Stimulated activated CD4-positive, alpha-beta T cell treated with anti-CD3 and anti-CD28 coated beads, Interleukin-2, amount 100 ng/mL, for 4 hours (primary cell): ENCODE measurements at regions not wholly inside any gene's neighbourhood (a gene's known extent, or its start where the extent isn't known, plus 50 kb on each side); places are given as distances from the start of the nearest gene placed in this dataset.

Experiments
- DNase-seq: peaks from one replicate; pipeline ENCODE4 v3.0.0-alpha.2; 2020; ENCODE audit warnings: low read depth

GRCh38 chr12:18207266-18207665, 54.1 kb upstream of the PIK3C2G start:
- no peak for DNase-seq

GRCh38 chr12:18206198-18206597, 55.1 kb upstream of the PIK3C2G start:
- DNase-seq, result no peak

DNA sequence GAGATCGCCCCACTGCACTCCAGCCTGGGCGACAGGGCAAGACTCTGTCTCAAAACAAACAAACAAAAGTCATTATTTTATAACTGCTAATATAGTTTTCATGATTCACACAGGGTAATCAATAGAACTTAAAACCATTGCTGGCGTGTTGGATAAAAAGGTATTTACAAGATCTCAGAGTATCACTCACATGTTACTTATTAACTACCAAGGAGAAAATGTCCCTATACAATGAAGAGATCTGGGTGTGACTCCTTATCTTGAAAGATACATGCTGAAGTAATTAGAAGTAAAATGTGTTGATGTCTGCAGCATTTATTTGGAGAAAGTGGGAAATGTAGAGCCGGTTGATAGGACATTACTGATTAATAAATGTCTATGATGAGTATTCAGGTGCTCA, 57.3 kb upstream of the PIK3C2G start:
- no peak for DNase-seq

GRCh38 chr12:18192119-18192518, 69.2 kb upstream of the PIK3C2G start:
- DNase-seq, result no peak

- no peak for DNase-seq
Measured at GRCh38 chr12:18183141-18183540, 78.2 kb upstream of the PIK3C2G start.

- DNase-seq, result no peak
Measured at GRCh38 chr12:18171571-18171970, 81.6 kb upstream of the RERGL start.

DNA sequence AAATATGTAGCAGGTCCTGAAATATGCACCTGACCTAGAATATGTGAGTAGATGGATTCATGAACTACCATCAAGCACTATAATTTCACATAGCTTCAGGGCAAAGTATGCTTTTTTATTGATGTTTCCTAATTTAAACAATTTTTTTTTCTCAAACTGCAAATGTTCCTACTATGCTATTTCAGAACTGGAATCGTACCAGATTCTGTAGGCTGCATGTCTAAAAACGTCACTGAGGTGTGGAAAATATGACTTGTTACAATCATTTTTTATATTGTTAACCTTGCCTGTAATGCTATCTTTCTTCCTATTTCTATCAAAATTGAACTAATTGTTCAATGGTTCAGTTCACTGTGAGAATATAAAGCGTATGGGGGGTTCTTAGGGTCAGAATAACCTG, 78.0 kb upstream of the RERGL start:
- no peak for DNase-seq

- DNase-seq, result no peak
Measured at GRCh38 chr12:18165889-18166288, 75.9 kb upstream of the RERGL start.

GRCh38 chr12:18165422-18165871, 75.5 kb upstream of the RERGL start:
- no peak for DNase-seq

DNA sequence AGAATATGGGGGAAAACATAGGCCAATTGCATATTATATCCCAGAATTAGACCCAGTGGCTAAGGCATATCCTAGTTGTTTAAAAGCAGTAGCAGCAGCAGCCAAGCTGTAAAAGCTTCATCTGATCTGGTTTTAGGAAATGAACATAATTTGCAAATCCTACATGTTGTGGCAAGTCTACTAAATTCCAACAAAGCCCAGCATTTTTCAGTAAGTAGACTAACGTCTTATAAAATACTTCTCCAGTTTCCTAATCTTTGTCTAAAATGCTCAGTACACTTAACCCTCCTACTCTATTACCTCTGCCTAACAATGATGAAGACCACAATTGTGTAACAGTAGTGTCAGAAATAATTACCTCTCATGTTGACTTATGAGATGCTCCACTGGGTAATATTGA, 70.9 kb upstream of the RERGL start:
- DNase-seq, result no peak

- DNase-seq, result peak; percentile 0
Measured at GRCh38 chr12:18158774-18159557, 69.0 kb upstream of the RERGL start.

- no peak for DNase-seq
Measured at GRCh38 chr12:18153826-18154225, 63.8 kb upstream of the RERGL start.

- DNase-seq, result no peak
Measured at GRCh38 chr12:18151036-18151435, 61.0 kb upstream of the RERGL start.

- DNase-seq, result no peak
Measured at GRCh38 chr12:18148961-18149360, 59.0 kb upstream of the RERGL start.

- DNase-seq, result no peak
Measured at GRCh38 chr12:18146363-18146762, 56.4 kb upstream of the RERGL start.

DNA sequence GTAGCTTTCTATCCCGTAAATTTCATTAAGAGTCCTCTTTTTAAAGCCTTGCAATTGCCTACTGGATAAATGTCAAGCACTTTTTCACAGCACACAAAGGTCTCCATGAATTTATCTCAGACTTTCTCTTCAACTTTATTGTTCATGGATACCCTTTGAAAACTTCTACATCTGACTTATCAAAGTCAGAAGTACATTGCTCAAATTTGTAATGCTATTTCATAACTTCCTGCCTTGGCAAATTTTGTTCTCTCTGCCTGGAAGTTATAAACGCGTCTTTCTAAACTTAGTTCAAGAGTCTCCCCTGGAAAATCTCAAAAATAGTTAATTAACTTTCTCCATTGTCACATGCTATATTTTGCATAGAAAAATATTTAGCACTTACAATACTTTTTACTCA, 55.9 kb upstream of the RERGL start:
- no peak for DNase-seq

DNA sequence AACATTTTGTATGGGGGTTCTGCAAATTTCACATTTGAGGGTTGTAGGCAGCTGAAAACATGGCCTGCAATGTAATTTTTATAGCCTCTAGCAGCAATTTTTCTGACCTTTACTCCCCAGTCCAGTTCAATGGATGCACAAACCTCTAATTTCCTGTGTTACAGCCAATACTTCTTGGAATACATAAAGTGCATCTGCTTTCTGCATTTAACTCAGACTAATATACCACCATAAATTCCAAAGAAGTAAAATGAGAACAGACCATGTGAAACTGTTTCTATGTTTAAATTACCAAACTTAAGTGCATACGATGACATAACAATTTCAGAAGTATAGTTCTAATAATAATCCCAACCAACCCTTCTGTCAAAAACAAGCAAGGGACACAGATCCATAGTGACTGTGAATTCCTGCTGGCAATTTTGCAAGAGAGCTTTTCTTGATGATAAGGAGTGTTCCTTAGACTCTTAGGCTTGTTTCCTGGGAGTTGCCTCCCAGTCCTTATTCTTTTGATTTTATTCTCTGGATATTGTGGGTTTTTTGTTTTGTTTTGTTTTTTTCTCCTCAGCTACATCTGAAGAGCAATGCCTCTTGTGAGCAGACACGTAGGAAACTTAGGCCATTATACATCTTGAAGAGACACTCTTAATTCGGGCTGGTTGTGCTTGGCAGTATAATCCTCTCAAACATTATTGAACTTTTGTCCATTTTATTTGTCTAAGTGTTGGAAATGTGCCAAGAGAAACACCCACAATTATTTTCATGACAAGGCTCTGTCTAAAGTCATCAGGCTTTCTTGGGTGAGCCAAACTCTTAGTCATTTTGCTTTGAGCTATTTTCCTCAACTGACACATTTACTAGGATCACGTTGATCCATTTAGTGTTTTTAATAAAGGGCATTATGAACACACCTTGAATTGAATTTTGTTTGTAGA, 51.3 kb upstream of the RERGL start:
- DNase-seq, result no peak

DNA sequence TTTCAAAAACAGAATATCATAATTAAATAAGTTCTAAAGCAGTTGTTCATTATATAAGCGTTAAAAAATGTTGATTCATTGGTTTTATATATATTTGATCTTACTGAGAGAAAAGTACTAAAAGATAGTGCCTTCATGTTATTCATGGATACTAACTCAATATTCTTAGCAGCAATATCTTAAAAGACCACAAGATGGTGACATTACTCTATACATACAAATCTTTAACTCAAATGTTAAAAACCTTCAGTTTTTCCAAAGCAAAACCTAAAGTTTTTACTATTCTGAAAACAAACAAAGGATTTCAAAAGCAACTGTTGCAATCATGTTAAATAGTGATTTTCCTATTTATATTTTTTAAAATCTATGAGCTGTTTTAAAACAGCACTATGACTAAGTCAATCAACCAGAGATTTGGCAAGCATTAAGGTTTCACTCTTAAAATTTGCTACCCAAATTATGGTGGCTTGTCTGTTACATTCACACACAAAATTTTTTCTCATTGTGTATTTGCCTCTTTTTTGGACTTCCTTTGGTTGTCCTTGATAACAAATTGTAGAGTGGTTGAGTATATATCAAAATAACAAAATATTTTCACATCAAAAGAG, 50.1 kb upstream of the RERGL start:
- DNase-seq, result no peak
